HG02759 (cell line): ENCODE measurements at regions not wholly inside any gene's neighbourhood (a gene's known extent, or its start where the extent isn't known, plus 50 kb on each side); places are given as distances from the start of the nearest gene placed in this dataset.

Source experiments
- ATAC-seq: cut with Tn5 transposase; IDR thresholded peaks from one replicate; pipeline ENCODE4 v1.9.1; 2021; ENCODE audit warnings: mild to moderate bottlenecking, moderate library complexity; ENCODE audit not compliant: unreplicated experiment

DNA sequence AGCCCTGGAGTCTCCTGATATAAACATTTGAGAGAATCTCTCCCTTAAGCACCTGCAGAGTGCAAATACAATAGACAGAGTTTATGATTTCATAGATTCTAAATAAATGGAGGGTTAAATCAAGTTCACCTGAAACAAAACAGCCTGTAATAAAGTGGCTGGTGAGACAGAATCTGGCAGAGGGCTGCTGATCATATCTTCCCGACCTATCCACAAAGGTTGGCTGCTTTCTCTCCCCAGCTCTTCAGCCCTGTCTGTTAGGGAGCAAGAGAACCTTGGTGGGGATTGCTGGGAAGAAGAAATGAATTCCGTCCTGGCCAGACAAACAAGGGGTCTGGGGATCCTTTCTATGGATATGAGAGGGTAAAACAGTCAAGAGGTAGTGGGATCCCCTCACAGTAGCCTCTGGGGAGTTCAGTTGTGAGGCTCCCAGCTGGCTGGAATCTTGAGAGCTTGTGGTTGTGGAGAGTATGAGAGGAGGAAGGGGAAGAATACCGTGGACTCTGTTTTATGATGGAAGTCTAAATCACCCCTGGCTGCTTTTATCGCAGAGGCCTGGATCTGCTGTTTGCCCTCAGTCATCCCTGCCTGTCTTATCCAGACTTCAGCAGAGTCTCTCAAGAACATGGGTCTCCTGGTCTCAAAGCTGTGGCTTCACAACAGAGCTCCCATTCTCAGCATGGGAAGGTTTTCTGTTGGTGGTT, 451.3 kb downstream of the NTRK3 start:
- no peak for ATAC-seq

DNA sequence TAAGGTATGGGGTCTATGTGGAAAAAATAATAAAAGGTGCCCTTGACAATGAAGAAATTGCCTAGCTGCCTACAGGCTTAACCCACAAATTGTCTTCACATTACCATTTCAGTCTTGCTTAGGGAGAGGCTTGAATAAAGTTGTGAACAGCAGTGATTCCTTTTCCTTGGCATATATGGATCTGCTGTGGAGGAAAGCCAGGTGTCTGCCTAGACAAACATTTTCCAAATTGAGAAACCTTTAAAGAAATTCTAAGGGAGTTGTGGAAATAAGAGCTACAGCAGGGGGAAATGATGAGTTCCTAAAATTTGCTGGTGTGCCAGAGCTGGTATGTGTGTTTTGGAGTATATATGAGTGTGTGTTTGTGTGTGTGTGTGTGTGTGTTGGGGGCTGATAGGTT, 452.1 kb downstream of the NTRK3 start:
- ATAC-seq: no peak

DNA sequence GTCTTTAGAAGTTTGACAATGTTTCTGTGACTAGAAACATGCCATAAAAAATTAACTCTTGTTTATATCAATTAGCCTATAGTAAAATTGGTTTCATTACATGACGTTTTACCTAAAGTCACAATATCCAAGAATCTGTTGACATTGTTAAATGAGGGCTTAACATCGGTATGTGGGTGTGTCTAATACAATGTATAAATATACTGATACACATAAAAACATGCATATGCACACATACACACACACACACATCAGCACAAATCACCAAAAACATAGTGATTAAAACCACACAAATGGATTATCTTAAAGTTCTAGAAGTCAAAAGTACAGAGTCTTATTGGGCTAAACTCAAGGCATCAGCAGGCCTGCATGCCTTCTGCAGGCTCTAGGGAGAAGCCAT, 456.7 kb downstream of the NTRK3 start:
- no peak for ATAC-seq

DNA sequence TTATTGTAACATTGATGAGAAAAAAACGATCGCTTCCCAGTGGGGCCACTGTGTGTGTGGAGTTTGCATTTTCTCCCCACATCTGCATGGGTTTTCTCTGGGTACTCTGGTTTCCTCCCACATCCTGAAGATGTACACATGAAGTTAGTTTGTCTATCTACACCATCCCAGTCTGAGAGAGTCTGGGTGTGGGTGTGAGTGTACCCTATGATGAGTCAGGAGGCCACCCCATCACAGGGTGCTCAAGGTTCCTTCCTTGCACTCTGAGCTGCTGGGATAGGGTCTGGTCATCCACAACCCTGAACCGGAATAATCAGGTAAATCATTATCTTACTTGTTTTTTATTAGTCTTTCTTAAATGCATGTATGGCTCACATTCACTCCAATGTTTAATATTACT, 457.1 kb downstream of the NTRK3 start:
- no peak for ATAC-seq

DNA sequence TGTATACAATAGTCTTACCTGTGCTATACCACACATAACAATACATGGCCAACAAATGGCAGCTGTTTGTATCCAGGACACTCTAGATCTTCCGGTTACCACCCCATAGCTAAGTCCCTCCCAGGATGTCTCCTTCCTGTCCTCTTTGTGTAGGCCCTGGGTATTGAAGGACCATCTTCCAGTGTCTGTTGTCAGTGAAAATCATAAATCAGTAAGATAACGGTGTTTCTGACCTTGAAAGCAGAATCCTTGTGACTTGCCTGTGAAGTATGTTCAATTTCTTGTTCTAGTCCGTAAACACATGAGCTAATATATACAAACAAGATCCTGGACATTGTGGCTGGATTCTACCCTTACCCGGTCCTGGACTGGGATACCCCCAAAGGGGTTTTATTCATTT, 462.8 kb downstream of the NTRK3 start:
- ATAC-seq: no peak

DNA sequence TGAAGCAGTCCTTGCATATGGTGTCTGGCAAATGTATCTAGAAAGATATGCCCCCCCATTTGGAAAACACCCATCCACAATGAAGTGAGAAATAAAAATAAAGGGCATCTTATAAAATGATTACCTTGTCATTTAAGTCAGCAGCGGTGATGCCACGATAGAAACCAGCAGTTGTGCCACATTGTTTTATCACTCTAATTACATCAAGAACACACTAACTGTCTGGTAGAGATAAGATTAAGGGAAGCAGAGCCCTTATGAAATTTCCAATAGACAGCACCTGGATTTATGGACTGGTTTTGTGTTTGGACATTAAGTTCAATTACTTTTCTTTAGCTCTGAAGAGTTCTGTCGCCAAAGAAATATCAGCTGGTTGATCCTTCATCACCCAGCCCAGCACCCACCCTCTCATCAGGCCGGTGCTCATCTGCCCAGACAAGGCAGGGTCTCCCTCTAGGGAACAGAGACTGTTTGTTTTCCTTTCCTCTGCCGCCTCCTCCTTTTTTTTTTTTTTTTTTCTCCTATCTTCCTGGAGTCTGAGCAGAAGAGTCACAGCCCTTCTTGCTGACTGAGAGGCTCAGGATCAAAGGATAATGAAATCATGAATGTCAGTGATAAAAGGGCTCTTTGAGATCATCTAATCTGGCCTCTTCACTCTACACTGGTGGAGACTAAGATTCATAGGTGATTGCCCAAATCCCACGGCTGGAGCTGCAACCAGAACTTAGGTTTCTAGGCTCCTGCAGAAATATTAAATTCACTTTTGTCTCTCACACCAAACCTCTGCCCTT, 464.1 kb downstream of the NTRK3 start:
- ATAC-seq: no peak

DNA sequence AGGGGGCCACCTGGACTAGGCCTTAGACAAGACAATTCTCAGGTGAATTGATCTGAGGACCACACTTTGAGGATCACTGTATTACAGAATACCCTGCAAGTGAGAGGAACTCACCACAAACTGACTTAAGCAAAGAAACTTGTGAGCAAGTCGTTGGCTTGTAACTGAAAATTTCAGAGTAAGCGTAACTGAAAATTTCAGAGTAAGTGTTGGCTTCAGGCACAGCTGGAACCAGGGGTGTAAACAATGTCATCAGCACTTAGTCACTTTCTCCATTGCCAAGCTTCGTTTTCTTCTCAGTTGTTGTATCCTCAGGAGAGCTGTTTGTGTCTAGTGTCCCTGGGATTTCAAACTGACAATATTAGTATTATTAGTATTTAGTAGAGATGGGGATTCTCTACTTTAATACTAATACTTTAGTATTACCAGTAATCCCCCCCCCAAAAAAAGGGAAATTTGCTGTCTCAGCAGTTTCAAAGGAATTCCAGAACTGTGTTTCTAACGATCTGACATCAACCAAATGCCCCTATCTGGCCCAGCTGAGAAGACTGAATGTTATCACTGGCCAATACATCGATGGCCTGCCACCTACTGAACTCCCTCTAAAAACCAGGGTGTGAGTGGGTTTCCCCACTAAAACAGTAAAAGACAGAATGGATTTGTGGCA, 474.4 kb downstream of the NTRK3 start:
- ATAC-seq: no peak

DNA sequence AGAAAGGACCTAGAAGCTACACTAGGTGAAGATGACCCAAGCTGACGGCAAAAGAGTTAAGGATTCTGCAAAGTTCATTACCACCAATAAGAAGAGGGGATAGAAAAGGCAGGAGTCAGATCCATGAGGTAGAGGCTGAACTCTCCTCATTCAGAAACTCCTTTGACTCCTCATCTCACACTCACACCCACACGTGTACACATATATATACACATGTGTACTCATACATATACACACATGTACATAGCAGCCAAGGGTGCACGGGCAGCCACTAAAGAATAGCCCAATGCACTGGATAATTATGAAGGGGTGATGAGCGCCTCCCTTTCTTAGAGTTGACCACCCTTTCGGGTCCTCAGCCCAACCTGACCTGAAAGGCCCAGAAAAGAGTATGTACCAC, 476.8 kb downstream of the NTRK3 start:
- ATAC-seq: no peak

DNA sequence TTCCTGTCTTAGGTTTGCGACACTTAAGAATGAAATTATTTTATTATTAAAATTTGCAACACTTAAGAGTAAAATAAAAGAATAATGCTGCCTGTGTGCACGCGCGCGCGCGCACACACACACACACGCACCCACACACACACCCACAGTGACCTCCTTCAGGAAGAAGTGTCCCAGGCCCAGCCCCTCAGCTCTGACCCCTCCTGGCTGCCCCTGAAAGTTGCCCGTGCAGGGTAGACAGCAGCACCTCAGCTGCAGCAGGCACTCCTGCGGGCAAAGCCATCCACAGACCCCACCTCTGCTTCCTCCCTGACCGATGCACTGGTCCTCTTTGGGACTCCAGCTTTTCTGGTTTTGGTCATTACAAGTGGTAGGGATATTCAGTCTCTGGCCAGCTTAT, 478.2 kb downstream of the NTRK3 start:
- no peak for ATAC-seq

DNA sequence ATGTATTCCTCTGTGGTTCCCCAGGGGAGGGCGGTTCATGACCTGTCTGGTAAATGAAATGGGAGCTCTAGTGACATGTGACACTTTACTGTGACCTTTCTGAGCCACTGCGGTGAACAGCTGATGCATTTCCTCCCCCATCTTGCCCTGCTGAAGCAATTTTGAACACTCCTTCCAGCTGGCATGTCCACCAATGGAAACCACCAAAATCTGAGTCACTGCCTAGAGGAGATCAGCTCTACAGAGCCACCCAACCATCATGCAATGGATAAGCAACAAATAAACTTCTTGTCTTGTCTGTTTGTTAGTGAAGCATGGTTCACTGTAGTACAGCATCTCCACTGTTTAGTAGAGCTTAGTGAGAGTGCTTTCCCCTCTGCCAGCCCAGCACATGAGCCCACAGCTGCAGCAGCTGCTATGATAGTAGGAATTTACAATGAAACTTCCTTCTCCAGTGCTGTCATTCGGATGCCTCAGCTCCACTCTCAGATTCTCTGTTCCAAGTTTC, 479.4 kb downstream of the NTRK3 start:
- ATAC-seq: no peak

DNA sequence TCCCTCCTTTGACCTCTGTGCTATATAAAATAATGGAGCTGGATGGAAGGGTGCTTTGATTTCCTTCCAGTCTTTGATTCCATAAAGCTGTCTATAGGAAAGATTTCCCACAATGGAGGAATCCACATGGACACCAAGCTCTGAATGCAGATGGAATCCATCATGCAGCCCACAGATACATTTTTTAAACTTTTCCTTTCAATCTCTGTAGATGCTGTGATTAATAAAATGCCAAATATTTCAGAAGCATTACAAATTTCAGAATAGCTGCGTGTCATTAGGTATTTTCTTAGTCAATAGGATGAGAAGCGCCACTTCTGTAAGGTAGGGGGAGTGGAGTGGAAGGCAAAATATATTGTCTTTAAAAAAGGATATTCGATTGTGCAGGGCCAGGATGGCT, 489.0 kb downstream of the NTRK3 start:
- no peak for ATAC-seq

DNA sequence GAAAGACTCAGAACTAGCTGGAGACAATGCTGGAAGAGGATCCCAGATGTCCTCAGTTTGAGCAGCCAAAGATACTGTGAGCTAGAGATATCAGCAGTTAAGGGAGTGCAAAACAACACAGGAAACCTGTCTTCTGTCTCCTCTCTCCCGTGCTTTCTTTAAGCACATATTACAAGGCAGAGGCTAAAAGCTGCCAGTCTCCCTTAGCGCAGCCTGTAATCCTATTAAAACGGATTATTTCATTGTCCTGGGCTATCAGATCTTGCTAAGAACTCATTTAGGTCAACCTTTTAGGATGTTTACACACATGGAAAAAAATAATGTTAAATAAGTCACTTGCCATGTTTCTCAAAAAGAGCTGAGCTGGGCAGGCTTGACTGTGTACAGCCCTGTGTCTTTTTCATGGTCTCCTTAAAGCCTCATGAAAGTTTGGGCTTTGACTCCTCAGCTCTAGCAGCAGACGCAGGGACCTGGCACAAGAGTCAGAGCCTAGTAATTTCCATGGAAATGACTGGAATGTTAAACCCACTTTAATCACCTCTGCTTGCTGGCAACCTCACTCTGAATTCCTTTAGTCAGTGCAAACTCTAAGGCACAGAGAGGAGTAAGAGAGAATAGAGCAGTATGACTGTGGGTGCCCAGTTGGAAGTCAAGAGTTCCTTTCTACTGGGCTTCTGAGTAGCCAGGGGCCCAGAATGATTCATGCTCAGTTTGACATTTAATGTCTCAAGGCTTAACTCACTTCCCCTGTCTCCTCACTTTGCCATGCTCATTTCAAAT, 491.9 kb downstream of the NTRK3 start:
- ATAC-seq: no peak

DNA sequence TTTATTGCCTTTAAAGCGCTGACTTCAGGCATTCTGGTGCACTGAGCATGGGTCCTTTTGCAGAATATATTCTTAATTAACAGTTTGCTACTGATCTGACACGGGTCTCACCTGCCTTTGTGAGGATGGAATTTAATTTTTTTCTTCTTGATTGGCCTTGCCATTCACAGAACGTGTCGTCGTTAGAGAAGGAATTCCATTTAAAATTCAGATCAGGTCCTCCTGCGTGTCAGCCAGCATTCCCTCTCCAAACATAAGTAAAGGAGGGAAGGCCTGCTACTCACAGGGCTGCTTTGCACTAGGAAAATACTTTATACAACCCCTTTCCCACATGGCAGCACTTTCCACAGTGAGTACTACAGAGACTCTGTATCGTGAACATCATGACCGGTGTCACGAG, 492.7 kb downstream of the NTRK3 start:
- ATAC-seq: no peak

DNA sequence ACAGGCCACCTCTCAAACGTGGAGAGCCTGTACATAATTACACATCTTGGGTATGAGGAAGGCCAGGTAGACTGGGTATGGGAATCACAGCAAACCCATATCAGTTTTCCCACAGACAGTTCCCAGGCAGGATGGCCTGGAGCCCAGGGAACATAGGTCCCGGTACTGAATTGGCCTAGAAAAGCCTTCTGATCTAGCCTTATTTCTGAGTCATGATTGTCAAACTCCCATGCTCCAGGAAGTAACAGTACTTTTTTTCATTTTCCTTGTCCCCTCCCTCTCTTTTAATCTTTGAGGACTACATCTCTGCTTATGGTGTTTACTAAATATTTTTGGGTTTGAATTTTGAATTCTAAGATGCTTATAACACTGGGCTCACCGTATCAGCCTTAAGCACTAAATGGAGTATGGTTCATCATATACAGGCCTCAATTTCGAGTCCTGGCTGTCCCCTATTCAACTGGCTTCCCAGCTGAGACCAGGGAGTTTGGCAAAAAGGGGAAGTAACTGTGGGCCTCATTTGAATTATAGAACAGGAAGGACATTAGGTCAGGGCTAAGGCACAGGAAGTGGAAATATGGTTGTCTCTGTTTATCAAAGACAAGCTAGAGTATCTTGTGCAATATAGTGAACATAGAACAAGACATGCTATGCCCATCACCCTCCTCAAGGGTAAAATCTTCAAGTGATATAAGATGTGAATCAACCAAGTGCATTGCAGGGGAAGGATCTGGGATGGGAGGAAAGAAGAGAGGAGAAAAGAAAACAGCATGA, 494.6 kb downstream of the NTRK3 start:
- peak; percentile 62 for ATAC-seq

DNA sequence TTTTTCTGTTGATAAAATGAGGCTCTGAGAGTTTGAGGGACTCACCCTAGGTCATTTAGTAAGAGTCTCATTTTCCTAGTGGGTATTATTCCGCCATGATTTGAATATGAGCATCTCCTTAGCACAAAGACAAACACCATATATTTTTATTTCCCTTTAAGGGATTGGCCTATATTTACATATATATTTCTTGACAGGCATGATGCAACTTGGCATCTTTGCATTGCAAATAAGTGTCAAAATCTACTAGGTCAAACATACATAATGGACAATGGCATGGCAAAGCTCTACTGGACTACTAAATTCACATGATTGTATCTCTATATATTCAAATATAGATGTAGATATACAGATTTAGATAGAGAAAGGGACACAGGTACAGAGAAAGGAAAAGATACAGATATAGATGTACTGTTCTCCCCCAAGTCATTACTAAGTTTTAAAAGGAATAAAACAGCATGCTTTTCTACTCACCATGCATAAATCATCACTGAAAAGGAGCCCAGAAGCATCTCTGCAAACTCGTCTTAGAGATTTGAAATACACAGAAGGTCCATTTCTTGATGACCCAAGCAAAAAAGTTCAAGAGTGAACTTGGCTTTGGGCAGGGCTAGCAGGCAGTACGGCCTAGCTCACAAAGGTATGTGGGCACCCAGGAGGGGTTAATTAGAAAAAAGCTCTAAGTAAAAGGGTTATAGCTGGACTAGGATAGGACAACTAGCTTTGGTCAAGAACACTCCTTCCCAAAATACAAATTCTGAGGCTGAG, 495.8 kb downstream of the NTRK3 start:
- ATAC-seq: no peak

DNA sequence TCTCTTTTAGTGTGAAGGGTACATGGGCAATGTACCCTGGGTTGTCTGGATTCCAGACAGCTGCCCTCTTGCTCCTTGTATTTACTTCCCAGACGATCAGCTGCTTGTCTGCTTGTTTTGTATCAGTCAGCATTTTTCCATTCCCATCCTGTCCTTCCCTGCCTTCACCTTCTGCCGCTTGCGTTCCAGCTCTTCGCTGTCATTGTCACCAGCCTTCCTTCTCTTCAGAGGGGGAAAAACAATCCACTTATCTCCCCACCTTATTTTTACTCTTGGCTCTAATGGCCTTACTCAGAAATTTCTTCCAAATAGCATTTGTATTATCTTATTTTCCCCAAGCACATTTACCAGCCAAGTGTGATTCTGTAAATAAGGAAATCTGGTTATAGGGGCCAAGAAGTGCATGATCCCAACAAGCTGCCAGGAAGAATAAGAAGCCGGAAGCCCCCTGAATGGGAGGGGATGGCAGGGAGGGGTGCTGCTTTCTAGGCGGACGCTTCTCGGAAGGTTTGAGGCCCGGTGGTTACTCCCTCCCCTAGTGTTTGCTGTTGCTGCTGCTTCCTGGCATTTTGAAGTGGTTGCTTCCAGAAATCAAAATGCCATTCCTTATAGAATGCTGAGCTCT, 497.6 kb downstream of the NTRK3 start:
- no peak for ATAC-seq

DNA sequence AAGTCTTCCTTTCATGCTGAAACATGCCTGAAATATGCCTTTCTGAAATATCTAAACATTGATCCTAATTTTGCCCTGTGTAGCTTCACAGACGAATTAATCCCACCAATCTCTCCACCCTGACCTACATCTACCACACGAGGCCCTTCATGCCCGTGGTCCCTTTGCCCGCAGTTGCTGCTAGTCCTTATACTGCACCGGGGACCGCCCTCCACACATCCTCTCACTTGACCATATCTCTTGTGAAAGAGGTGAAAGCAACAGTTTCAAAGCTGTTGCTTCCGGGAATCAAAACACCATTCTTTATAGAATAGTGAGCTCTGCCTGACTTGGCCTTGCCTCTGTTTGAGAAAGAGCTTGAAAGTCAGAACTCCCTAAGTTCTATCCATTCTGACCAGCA, 499.5 kb downstream of the NTRK3 start:
- ATAC-seq: no peak

DNA sequence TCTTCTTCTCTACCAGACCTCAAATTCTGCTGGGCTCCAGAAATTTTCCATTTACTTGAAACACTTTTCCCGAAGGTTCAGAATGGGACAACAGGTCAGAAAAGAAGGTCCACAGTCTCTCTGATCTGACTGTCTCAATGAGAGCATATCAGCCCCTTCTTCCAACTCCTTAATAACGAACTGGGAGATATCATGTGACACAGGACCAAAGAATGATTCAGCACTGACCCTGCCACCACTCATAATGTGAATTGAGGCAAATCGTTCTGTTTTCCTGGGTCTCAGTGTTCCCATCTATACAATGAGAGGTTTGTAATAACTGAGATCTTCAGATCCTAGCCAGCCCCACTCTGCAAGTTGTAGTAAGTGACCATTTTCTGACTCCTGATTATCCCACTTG, 500.5 kb downstream of the NTRK3 start:
- no peak for ATAC-seq

DNA sequence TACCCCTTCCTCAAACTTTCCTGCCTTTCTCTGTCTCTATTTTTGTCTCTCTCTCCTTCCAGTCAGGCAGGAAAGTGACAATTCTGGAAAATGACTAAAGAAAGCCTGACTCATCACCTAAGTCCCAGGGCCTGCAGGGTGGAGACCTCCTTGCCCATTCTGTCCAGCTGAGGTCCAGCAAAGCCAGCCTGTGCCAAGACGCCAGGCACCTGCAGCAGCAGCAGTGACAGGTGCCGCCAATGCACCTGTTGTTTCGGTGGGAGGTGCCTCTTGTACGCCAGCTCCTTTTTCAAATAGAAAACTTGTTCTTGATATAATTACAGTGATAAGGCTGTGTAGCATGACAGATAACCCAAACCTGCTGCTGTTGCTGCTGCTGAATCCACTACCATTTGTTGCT, 501.3 kb downstream of the NTRK3 start:
- no peak for ATAC-seq
